PC-3 (cell line): ENCODE measurements at regions not wholly inside any gene's neighbourhood (a gene's known extent, or its start where the extent isn't known, plus 50 kb on each side); places are given as distances from the start of the nearest gene placed in this dataset.

Experiments
- CTCF ChIP-seq: fragments of 300-600 bp; sonication (generic); conservative IDR thresholded peaks from 2 replicates; pipeline ENCODE4 v1.5.1; 2017; ENCODE audit warnings: antibody characterized with exemption, low read depth, mild to moderate bottlenecking, low read length
- EZH2 ChIP-seq: fragments of 300-600 bp; sonication (generic); IDR thresholded peaks from one replicate; pipeline ENCODE4 v1.6.1; 2017; ENCODE audit warnings: antibody characterized with exemption, mild to moderate bottlenecking, low read length; ENCODE audit not compliant: unreplicated experiment
- EZH2phosphoT487 ChIP-seq: fragments of 300-600 bp; sonication (generic); IDR thresholded peaks from 2 replicates; pipeline ENCODE4 v1.6.1; 2018; ENCODE audit warnings: mild to moderate bottlenecking, antibody characterized with exemption, low read length, borderline replicate concordance

- no peak for TF ChIP-seq CTCF
- no peak for TF ChIP-seq EZH2
- TF ChIP-seq EZH2phosphoT487 = no peak
These were observed 273.7 kb upstream of the ATP11B start for GRCh38 chr3:182519569-182519968.
